Vagina (tissue), 2 donors: ENCODE measurements at regions not wholly inside any gene's neighbourhood (a gene's known extent, or its start where the extent isn't known, plus 50 kb on each side); places are given as distances from the start of the nearest gene placed in this dataset.

Experiments used
- DNase-seq, 2 donors: peaks; one replicate each; pipeline ENCODE4 v3.0.0-alpha.2; 2017; ENCODE audit errors: extremely low spot score in 2 of 2
- H3K27ac ChIP-seq: fragments of 200-600 bp; sonication (generic); one replicate; pipeline ENCODE4 v1.5.1; 2019
- H3K27me3 ChIP-seq: fragments of 200-600 bp; sonication (generic); one replicate; pipeline ENCODE4 v1.5.1; 2019
- H3K36me3 ChIP-seq, 2 donors: fragments of 200-600 bp; sonication (generic); one replicate each; pipeline ENCODE4 v1.5.1; 2017 to 2019
- H3K4me1 ChIP-seq: fragments of 200-600 bp; sonication (generic); one replicate; pipeline ENCODE4 v1.5.1; 2019
- H3K4me3 ChIP-seq, 2 donors: fragments of 200-600 bp; sonication (generic); 1 replicate in 1 of 2; 2 replicates in 1 of 2; pipeline ENCODE4 v1.5.1; 2016 to 2019
- H3K9me3 ChIP-seq: fragments of 200-600 bp; sonication (generic); one replicate; pipeline ENCODE4 v1.5.1; 2019
- POLR2A ChIP-seq, 2 donors: fragments of 450-650 bp; IDR thresholded peaks; one replicate each; pipeline ENCODE4 v1.6.1; 2017; ENCODE audit warnings: antibody characterized with exemption in 2 of 2, mild to moderate bottlenecking in 2 of 2, moderate library complexity in 2 of 2
- POLR2AphosphoS5 ChIP-seq, 2 donors: sonication (generic); formaldehyde crosslinking; IDR thresholded peaks; one replicate each; pipeline ENCODE4 v1.9.0; 2017; ENCODE audit warnings: antibody characterized with exemption in 2 of 2, mild to moderate bottlenecking in 2 of 2, low read depth in 1 of 2; ENCODE audit not compliant: insufficient read depth in 1 of 2
- intact Hi-C: fragments of 100-400 bp; cut with DNase I; formaldehyde crosslinking; loops from one replicate; pipeline ENCODE4 v1.15.1; 2023
- TF ChIP-seq, protein P1 (sequence below), 3 experiments: fragments of 450-650 bp in 2 of 3; fragments of 200-600 bp in 1 of 3; sonication (generic) in 1 of 3; IDR thresholded peaks; one replicate each; pipeline ENCODE4 v1.5.1; 2017 to 2019; ENCODE audit warnings: antibody characterized with exemption in 3 of 3, mild to moderate bottlenecking in 2 of 3, moderate library complexity in 2 of 3

DNA sequence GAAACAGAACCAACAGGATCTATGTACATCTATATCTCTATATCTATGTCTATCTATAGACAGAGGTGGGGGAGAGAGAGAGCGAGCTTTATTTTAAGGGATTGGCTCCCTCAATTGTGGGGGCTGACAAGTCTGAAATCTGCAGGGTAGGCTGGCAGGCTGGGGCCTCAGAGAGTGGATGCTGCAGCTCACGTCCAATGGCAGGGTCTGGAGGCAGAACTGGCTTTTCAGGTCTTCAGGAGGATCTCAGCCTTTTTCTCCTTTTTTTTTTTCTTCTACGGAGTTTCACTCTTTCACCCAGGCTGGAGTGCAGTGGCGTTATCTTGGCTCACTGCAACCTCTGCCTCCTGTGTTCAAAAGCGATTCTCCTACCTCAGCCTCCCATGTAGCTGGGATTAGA lies 77.2 kb downstream of the ARL4C start:
- TF ChIP-seq, protein P1, sequence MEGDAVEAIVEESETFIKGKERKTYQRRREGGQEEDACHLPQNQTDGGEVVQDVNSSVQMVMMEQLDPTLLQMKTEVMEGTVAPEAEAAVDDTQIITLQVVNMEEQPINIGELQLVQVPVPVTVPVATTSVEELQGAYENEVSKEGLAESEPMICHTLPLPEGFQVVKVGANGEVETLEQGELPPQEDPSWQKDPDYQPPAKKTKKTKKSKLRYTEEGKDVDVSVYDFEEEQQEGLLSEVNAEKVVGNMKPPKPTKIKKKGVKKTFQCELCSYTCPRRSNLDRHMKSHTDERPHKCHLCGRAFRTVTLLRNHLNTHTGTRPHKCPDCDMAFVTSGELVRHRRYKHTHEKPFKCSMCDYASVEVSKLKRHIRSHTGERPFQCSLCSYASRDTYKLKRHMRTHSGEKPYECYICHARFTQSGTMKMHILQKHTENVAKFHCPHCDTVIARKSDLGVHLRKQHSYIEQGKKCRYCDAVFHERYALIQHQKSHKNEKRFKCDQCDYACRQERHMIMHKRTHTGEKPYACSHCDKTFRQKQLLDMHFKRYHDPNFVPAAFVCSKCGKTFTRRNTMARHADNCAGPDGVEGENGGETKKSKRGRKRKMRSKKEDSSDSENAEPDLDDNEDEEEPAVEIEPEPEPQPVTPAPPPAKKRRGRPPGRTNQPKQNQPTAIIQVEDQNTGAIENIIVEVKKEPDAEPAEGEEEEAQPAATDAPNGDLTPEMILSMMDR (IDR thresholded peaks at IDR 0.05) = no peak
- TF ChIP-seq POLR2AphosphoS5 (IDR thresholded peaks at IDR 0.05; ENCODE audit: insufficient read depth in 1 of 2, low read depth in 1 of 2) (no peak), POLR2A (IDR thresholded peaks at IDR 0.05) (no peak)
- intact Hi-C loops = no loop called here
- no peak for DNase-seq
- no peaks in the 10 kb centered on the region for H3K27me3 ChIP-seq
- no peaks in the 10 kb centered on the region for H3K9me3 ChIP-seq
- H3K4me1 ChIP-seq = peaks cover 13% of the 10 kb centered on the region
- H3K36me3 ChIP-seq = no peaks in the 10 kb centered on the region
- no peak overlapping the region for H3K27ac ChIP-seq
- no peak overlapping the region for H3K4me3 ChIP-seq

DNA sequence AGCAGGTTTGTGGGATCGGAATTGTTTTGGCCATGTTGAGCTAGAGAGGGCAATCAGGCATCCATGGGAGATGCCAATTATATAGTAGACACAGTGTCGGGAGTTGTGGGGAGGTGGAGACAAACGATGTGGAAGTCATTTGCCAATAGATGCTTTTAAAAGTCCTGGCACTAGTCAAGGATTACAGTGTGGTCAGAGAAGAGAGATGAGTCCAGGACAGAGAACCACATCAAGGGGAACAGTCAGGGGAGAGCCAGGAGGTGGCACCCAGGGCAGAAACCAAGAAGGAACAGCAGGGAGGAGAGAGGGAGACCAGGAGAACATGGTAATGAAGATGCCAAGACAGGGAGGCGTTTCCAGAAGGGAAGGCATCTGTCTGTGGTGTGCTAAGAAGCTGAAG lies 81.2 kb downstream of the ARL4C start:
- DNase-seq = no peak
- Histone ChIP-seq H3K27me3 (no peaks in the 10 kb centered on the region), H3K9me3 (no peaks in the 10 kb centered on the region), H3K4me1 (no peaks in the 10 kb centered on the region), H3K36me3 (no peaks in the 10 kb centered on the region), H3K4me3 (no peak overlapping the region), H3K27ac (no peak overlapping the region)
- no peak for TF ChIP-seq POLR2AphosphoS5 (IDR thresholded peaks at IDR 0.05; ENCODE audit: insufficient read depth in 1 of 2, low read depth in 1 of 2)
- intact Hi-C loops = no loop called here

DNA sequence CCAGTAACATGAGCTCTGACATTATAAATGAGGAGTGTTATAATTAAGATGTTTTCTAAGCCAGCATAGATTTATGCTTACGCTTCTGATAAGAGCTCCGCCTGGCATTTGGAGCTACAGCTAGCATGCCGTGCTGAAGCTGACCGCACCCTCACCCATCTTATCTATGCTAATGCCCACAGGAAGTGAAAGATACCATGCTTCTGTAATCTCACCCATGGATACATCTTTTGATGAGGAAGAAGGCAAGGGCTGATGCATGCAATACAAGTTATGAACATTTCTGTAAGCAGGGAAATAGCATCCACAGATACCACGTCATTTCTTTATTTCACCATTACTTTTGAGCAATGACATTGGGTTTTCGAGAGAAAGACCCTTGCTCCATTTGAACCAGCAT lies 82.3 kb downstream of the ARL4C start:
- no peaks in the 10 kb centered on the region for H3K36me3 ChIP-seq
- no peak overlapping the region for H3K4me3 ChIP-seq
- no peaks in the 10 kb centered on the region for H3K27me3 ChIP-seq
- H3K27ac ChIP-seq = no peak overlapping the region
- DNase-seq = no peak
- no peaks in the 10 kb centered on the region for H3K9me3 ChIP-seq
- TF ChIP-seq, protein P1 (IDR thresholded peaks at IDR 0.05) = no peak
- no peaks in the 10 kb centered on the region for H3K4me1 ChIP-seq
- intact Hi-C loops = no loop called here

DNA sequence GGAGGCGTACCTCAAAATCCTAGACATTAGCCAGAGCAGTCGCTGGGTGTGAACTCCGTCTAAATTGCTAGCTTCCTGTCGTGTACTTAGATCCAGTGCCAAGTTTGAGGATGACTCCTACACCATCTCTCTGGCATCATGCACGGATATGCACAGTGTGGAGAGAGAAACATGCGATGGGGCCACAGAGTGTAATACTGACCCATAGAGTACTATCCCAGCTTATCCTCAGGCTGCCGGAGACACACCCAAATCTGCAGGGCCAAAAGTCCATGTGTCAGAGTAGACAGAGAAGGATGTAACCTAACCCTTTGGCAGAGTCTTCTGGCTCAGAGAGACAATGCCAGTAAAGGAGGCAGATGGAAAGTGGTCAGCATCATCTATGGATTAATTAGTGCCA lies 84.2 kb downstream of the ARL4C start:
- no peaks in the 10 kb centered on the region for H3K9me3 ChIP-seq
- intact Hi-C loops = no loop called here
- TF ChIP-seq POLR2A (IDR thresholded peaks at IDR 0.05) (no peak), POLR2AphosphoS5 (IDR thresholded peaks at IDR 0.05; ENCODE audit: insufficient read depth in 1 of 2, low read depth in 1 of 2) (no peak)
- TF ChIP-seq, protein P1 (IDR thresholded peaks at IDR 0.05) = no peak
- no peak for DNase-seq
- H3K27me3 ChIP-seq = no peaks in the 10 kb centered on the region
- no peak overlapping the region for H3K27ac ChIP-seq
- no peak overlapping the region for H3K4me3 ChIP-seq
- H3K36me3 ChIP-seq = no peaks in the 10 kb centered on the region
- H3K4me1 ChIP-seq = no peaks in the 10 kb centered on the region

DNA sequence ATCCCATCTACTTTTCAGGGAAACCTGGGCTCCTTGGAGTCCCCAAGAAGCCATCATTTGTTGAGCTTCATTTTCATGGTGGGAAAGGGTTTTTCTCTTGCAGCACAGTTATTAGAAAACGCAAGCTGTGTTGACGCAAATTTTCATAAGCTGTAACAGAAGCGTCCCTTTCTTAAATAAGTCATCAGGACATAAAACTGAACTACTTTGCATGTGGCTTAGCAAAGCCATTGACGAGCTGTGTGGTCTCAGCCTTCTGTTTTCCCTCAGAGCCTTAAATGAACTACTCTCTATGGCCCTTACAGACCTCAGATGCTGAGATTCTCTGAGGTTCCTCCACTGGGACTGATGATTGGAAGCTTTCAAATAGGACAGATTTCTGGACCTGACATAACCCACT lies 85.1 kb downstream of the ARL4C start:
- H3K27ac ChIP-seq = no peak overlapping the region
- no peaks in the 10 kb centered on the region for H3K9me3 ChIP-seq
- H3K36me3 ChIP-seq = no peaks in the 10 kb centered on the region
- no peaks in the 10 kb centered on the region for H3K4me1 ChIP-seq
- no peaks in the 10 kb centered on the region for H3K27me3 ChIP-seq
- intact Hi-C loops = no loop called here
- no peak for DNase-seq
- TF ChIP-seq POLR2A (IDR thresholded peaks at IDR 0.05) = no peak
- TF ChIP-seq POLR2AphosphoS5 (IDR thresholded peaks at IDR 0.05; ENCODE audit: insufficient read depth in 1 of 2, low read depth in 1 of 2) = no peak
- TF ChIP-seq, protein P1 (IDR thresholded peaks at IDR 0.05) = no peak
- H3K4me3 ChIP-seq = no peak overlapping the region

DNA sequence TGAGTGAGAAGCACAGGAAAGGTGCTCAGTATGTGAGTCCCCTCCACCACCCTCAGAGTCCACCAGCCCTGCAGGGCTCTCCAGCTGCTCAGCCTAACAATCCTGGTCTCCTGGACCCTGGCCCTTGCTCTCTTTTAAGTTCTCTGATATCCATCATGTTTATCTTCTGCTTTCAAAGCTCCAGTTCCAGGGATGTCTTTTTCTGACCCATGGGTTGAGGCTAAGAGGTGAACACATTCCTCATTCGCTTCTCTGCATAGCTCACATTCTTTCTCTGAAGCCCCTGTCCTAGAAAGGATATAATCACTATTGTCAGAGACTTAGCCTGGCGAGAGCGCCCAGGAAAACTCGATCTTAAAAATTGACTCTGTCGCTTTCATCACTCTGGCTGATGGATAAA lies 86.4 kb downstream of the ARL4C start:
- Histone ChIP-seq H3K36me3 (no peaks in the 10 kb centered on the region), H3K4me3 (no peak overlapping the region), H3K27me3 (no peaks in the 10 kb centered on the region), H3K27ac (no peak overlapping the region), H3K4me1 (no peaks in the 10 kb centered on the region), H3K9me3 (no peaks in the 10 kb centered on the region)
- intact Hi-C loops = no loop called here
- DNase-seq = no peak
- TF ChIP-seq POLR2A (IDR thresholded peaks at IDR 0.05) = no peak
- TF ChIP-seq, protein P1 (IDR thresholded peaks at IDR 0.05) = no peak
- TF ChIP-seq POLR2AphosphoS5 (IDR thresholded peaks at IDR 0.05; ENCODE audit: insufficient read depth in 1 of 2, low read depth in 1 of 2) = no peak
